GM12892 (cell line): ENCODE measurements at regions not wholly inside any gene's neighbourhood (a gene's known extent, or its start where the extent isn't known, plus 50 kb on each side); places are given as distances from the start of the nearest gene placed in this dataset.

Experiments used
- POLR2A ChIP-seq: IDR thresholded peaks from 2 replicates; pipeline ENCODE4 v1.6.1; 2011; ENCODE audit warnings: low read depth, low read length, control low read depth
- POLR2AphosphoS5 ChIP-seq: IDR thresholded peaks from 2 replicates; pipeline ENCODE4 v1.6.1; 2011; ENCODE audit warnings: low read depth, low read length, control low read depth
- TAF1 ChIP-seq: IDR thresholded peaks from 2 replicates; pipeline ENCODE4 v1.6.1; 2011; ENCODE audit warnings: low read depth, mild to moderate bottlenecking, control low read depth, low read length, borderline replicate concordance

GRCh38 chr12:42968426-42968825 lies 378.9 kb upstream of the PRICKLE1 start:
- no peak for TF ChIP-seq POLR2A
- no peak for TF ChIP-seq TAF1
- TF ChIP-seq POLR2AphosphoS5, result no peak
